Fibroblast of the aortic adventitia (primary cell): ENCODE measurements at regions not wholly inside any gene's neighbourhood (a gene's known extent, or its start where the extent isn't known, plus 50 kb on each side); places are given as distances from the start of the nearest gene placed in this dataset.

Experiments
- DNase-seq: peaks from one replicate; pipeline ENCODE4 v3.0.0-alpha.2; 2010; ENCODE audit warnings: low read depth
- H3K4me3 ChIP-seq: 2 replicates; pipeline ENCODE4 v1.5.1; 2011; ENCODE audit warnings: low read depth, mild to moderate bottlenecking, control low read depth, low read length, moderate library complexity
- TF ChIP-seq, protein P1 (sequence below): IDR thresholded peaks from 2 replicates; pipeline ENCODE4 v1.5.1; 2011; ENCODE audit warnings: mild to moderate bottlenecking, low read length, control low read depth, inconsistent platforms; ENCODE audit not compliant: insufficient read depth

- peak; percentile 30 for DNase-seq
- TF ChIP-seq, protein P1, sequence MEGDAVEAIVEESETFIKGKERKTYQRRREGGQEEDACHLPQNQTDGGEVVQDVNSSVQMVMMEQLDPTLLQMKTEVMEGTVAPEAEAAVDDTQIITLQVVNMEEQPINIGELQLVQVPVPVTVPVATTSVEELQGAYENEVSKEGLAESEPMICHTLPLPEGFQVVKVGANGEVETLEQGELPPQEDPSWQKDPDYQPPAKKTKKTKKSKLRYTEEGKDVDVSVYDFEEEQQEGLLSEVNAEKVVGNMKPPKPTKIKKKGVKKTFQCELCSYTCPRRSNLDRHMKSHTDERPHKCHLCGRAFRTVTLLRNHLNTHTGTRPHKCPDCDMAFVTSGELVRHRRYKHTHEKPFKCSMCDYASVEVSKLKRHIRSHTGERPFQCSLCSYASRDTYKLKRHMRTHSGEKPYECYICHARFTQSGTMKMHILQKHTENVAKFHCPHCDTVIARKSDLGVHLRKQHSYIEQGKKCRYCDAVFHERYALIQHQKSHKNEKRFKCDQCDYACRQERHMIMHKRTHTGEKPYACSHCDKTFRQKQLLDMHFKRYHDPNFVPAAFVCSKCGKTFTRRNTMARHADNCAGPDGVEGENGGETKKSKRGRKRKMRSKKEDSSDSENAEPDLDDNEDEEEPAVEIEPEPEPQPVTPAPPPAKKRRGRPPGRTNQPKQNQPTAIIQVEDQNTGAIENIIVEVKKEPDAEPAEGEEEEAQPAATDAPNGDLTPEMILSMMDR = no peak
Observed at GRCh38 chr6:100260584-100260983, 204.1 kb downstream of the SIM1 start.

GRCh38 chr6:100259865-100260264 is 204.9 kb downstream of the SIM1 start:
- DNase-seq = no peak
- TF ChIP-seq, protein P1 = no peak
- H3K4me3 ChIP-seq = no peak overlapping the region

More at GRCh38 chr6:100260584-100260983, 204.1 kb downstream of the SIM1 start:
- no peak overlapping the region for H3K4me3 ChIP-seq

DNA sequence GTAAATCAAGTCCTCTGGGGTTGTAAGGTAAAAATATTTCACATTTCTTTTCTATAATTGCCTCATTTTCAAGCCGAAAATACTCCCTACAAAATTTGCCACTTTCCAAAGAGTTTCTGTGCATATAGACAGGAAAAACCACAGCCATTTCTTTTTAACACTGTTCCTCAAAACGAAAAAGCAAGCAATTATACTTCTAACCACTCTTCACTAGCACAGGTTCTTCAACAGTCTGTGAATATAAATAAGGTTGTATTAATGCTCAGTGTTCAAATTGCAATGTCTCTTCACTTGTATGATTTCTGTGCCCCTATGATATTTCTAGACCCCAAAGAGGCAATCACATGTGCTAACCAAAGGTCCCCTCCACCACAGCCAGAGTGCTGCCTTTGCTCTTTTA is 206.0 kb downstream of the SIM1 start:
- TF ChIP-seq, protein P1 = no peak
- DNase-seq = no peak

DNA sequence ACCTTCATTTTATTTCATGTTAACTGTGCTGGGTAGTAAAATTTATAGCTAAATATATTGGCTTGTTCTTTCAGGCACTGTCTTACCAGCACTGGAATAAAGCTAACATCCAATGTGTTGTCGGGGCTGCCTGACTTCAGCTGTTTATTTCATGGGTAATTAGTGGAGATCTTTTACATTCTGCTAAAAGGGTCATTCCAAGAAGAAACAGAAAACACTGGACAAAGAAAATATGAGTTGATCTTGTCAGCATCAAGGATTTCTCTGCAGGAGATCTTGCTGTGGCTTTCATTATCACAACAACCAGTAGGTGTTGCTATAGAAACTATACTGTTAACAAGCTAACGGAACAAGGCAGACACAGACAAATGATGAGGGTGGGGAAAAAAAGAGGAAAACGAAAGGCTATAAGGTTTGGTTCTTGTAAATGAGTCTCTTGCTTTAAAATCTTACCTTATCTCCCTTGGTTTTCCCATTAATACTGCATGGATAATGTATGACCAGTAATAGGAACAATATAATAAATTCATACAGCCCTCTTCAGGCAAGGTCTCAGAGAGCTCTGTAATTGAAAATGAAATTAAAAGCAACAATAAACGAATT is 206.8 kb downstream of the SIM1 start:
- no peak overlapping the region for H3K4me3 ChIP-seq
- peak; percentile 57 for DNase-seq
- TF ChIP-seq, protein P1 = no peak

More for the DNA sequence above, 206.0 kb downstream of the SIM1 start:
- H3K4me3 ChIP-seq = no peak overlapping the region

DNA sequence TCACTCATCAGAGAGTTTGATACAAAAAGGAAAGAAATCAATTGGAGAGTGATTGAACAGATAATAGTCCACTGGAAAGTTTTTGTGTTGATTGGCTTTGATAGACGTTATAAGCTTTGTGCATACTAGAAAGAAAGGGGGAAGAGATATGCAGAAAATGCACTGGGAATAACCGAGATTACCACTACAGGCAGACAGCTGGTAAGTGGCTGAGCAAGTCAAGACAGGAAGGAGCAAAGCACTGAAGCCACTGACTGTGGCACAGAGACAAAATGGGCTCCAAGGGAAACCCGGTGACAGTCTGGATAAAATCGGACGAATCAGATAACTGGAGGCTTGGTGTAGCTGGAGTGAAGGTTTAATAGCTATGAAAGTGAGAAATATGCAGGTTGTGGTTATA is 209.0 kb downstream of the SIM1 start:
- DNase-seq = no peak
- TF ChIP-seq, protein P1 = no peak
- no peak overlapping the region for H3K4me3 ChIP-seq

DNA sequence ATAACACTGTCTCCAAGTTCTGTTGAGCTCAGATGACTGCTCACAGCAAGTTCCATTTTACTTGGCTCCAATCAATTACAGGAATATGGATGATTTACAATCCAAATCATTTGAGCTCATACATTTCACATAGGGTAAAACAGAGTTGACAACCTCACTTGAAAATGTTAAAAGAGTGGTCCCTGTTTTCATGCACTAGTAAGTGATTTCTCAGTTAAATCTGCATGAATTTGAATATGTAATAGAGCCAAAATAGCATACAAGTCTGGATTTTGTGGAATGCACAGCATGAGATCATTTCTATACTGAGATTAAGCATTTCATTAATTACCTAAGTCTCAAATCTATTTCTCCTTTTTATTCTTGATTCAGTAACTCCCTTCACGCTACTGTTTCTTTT is 217.6 kb downstream of the SIM1 start:
- TF ChIP-seq, protein P1 = no peak
- no peak overlapping the region for H3K4me3 ChIP-seq
- DNase-seq = no peak

DNA sequence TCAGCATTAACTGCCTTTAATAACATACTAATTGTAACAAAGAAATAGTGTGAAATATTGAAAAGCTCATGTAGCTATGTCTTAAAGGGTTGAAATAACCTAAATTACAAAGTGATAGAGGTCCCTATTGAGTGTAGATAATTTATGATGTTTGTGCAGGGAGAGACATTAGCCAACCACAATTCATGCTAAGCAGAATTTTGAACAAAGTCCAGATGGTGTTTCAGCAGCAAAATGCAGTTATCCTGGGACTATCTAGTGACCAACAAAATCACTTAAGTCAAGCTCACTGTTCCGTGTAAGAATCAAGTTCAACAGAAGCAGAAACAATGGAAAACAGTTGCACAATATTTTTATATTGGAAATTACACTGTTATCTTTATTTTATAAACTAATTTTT is 218.5 kb downstream of the SIM1 start:
- TF ChIP-seq, protein P1 = no peak
- H3K4me3 ChIP-seq = no peak overlapping the region
- no peak for DNase-seq
